GM12874 (cell line): ENCODE measurements at regions not wholly inside any gene's neighbourhood (a gene's known extent, or its start where the extent isn't known, plus 50 kb on each side); places are given as distances from the start of the nearest gene placed in this dataset.

Experiments used
- TF ChIP-seq, protein P1 (sequence below): IDR thresholded peaks from 2 replicates; pipeline ENCODE4 v1.5.1; 2011; ENCODE audit warnings: low read depth, mild to moderate bottlenecking, control low read depth, low read length, moderate library complexity; ENCODE audit not compliant: insufficient read depth

DNA sequence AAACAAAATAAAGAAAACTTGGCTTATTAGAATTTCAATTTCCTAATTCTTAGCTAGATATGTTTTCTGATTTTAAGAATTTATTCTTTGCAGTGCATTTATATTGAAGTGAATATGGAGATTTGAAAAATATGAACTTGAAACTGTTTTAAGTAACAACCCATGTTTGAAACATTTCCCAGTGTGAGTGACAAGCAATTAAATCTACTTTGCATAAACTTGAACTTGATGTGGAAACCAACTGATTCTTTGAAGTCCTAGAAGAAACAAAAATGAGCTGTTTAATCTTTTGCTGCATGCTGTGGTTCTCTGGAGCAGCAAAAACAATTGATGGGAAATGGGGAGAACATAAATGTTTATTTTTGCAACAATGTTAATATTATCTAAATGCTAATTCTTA, 430.2 kb downstream of the ARL4A start:
- TF ChIP-seq, protein P1, sequence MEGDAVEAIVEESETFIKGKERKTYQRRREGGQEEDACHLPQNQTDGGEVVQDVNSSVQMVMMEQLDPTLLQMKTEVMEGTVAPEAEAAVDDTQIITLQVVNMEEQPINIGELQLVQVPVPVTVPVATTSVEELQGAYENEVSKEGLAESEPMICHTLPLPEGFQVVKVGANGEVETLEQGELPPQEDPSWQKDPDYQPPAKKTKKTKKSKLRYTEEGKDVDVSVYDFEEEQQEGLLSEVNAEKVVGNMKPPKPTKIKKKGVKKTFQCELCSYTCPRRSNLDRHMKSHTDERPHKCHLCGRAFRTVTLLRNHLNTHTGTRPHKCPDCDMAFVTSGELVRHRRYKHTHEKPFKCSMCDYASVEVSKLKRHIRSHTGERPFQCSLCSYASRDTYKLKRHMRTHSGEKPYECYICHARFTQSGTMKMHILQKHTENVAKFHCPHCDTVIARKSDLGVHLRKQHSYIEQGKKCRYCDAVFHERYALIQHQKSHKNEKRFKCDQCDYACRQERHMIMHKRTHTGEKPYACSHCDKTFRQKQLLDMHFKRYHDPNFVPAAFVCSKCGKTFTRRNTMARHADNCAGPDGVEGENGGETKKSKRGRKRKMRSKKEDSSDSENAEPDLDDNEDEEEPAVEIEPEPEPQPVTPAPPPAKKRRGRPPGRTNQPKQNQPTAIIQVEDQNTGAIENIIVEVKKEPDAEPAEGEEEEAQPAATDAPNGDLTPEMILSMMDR = no peak

DNA sequence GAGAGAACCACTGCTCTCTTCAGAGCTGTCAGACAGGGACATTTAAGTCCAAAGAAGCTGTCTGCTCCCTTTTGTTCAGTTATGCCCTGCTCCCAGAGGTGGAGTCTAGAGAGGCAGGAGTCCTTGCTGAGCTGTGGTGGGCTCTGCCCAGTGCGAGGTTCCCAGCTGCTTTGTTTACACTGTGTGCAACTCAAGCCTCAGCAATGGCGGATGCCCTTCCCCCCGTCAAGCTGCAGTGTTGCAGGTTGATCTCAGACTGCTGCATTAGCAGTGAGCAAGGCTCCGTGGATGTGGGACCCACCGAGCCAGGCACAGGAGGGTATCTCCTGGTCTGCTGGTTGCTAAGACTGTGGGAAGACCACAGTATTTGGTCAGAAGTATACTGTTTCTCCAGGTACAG, 438.9 kb downstream of the ARL4A start:
- TF ChIP-seq, protein P1 = no peak

DNA sequence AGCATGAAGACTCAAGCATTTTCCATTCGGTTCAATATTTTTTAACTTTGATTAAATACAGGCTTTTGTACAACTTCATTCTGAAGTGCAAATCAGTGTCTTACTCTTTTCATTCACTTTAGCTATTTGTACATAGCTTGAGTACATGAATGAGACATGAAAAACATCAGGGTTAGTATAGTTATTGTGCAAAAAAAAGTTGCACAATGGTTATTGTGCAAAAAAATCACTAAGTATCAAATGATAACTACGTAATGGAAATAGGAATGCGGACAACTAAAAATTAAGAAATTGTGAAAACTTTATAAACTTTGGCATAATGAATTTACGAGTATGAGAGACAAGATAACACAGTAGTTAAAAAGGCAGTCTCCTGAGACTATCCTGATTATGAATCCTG, 442.9 kb downstream of the ARL4A start:
- TF ChIP-seq, protein P1 = no peak

DNA sequence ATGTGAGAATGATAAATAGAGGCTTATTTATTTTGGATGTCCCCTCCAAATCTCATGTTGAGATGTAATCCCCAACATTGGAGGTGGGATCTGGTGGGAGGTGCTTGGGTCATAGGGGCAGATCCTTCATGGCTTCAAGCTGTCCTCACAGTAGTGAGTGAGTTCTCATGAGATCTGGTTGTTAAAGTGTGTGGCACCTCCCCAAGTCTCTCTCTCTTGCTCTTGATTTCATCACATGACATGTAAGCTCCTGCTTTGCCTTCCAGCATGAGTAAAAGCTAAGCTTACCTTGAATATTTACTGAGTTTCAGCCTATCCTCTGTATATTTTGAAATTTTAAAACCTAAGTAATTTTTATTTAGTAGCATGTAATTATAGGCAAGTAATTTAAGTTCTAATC, 444.9 kb downstream of the ARL4A start:
- TF ChIP-seq, protein P1 = no peak

DNA sequence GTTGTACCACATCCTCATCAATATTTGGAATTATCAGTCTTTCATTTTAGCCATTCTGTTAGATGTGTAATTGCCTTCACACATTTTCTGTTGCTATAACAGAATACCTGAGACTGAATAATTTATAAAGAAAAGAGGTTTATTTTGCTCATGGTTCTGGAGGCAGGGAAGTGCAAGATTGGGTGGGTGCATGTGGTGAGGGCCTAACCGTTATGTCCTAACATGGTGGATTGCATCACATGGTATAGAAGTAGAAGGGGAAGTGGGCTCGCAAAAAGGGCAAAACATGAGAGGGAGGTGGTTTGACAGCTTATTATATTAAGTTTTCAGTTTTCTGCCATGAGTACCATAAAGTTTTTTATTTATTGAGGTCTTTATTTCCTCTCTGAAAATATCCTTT, 452.0 kb downstream of the ARL4A start:
- TF ChIP-seq, protein P1 = no peak

DNA sequence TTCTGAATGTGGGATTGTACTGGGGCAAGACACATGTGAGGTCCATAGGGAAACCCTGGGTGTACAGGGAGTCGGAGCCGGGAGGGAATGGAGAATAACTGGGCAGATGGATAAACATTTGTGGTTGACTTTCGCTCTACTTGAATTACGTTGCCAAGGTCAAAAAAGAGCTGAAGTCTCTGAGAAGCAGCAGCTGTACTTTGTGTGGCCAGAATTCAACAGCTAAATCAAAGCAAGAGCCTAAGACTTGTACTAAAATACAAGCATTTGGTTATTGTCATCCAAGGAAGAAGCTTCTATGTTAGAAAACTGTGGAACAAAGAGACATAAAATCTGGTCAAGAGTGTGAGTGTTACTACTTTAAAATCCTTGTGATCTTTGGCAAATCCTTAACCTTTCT, 457.2 kb downstream of the ARL4A start:
- TF ChIP-seq, protein P1 = no peak

DNA sequence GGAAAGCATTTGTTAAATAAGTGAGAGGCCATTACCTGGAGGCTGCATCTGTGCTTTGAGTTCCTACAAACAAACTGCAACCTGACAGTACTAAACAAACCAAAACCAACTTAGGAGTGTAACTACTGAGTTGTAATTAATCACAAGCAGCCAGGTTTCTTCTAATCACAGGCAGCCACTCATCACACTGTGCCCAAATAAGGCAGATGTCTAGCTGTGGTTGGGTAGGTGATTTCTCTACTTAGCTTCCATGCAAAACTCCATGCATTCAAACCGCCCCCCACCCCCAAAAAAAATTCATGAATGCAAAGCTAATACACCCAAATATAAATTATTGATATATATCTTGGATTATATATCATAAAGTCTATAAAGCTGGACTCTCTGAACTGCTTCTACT, 461.1 kb downstream of the ARL4A start:
- TF ChIP-seq, protein P1 = no peak

DNA sequence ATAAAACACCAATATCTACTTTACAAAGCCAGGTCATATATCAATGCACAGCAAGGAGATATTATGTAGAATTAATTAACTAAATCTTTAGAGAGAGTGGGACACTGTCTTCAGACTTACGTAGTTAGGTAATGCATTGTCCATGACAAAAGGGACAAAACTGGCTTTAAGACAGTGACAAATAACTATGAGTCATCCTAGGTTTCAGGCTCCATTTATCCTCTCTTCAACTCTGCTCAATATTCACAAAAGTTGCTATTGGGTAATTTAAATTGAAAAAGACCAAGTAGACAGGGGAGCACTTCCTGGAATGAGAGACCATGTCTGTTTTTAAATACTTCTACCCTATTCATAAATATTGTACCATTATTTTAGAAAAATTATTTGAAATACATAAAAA, 464.5 kb downstream of the ARL4A start:
- TF ChIP-seq, protein P1 = no peak
